HCT116 (cell line): ENCODE measurements at regions not wholly inside any gene's neighbourhood (a gene's known extent, or its start where the extent isn't known, plus 50 kb on each side); places are given as distances from the start of the nearest gene placed in this dataset.

Experiments
- ATAC-seq: fragments of 200-7000 bp; cut with Tn5 transposase; 2 replicates; pipeline ENCODE4 v1.9.1; 2020; ENCODE audit warnings: mild to moderate bottlenecking, moderate library complexity
- BruUV-seq: library from RNA; stranded (reverse); fragments of 400-500 nt; replicated peaks from 2 replicates; lab custom pipeline; 2021; lab: Mats Ljungman, UMichigan
- CTCF ChIA-PET: fragments of 300-600 bp; sonication (Branson Sonifier 250); formaldehyde crosslinking; loops from one replicate; lab custom pipeline; 2021; ENCODE audit warnings: antibody characterized with exemption; lab: Charles Lee
- POLR2A ChIA-PET: fragments of 300-600, 350-600 bp; sonication (Branson Sonifier 250); formaldehyde crosslinking; loops from one replicate; lab custom pipeline; 2021; ENCODE audit warnings: antibody characterized with exemption; lab: Charles Lee
- RAD21 ChIA-PET, 2 experiments: fragments of 300-600 bp; sonication (Branson Sonifier 250); formaldehyde crosslinking; loops; one replicate each; lab custom pipeline; 2023; ENCODE audit warnings: low total read pairs in 2 of 2; ENCODE audit not compliant: uncharacterized antibody in 2 of 2, unreplicated experiment in 2 of 2, low non-redundant PET in 1 of 2; lab: Charles Lee
- DNase-seq: peaks from one replicate; pipeline ENCODE4 v3.0.0-alpha.2; 2010; ENCODE audit warnings: low read depth, low spot score
- H2AFZ ChIP-seq: fragments of 200-600 bp; shearing (Covaris generic), sonication (generic); 2 replicates; pipeline ENCODE4 v1.6.1; 2017; ENCODE audit warnings: low read depth, mixed run types, mixed read lengths, antibody characterized with exemption, low read length; ENCODE audit not compliant: poor library complexity, severe bottlenecking
- H3K27ac ChIP-seq: 2 replicates; pipeline ENCODE4 v1.5.1; 2012; ENCODE audit warnings: low read depth, low read length
- H3K27me3 ChIP-seq: fragments of 200-600 bp; sonication (generic); 2 replicates; pipeline ENCODE4 v1.6.1; 2016; ENCODE audit warnings: mixed run types, low read length, mixed read lengths; ENCODE audit not compliant: insufficient read depth
- H3K36me3 ChIP-seq, 2 experiments: fragments of 200-500 bp in 1 of 2; fragments of 200-600 bp in 1 of 2; sonication (Bioruptor generic) in 1 of 2; sonication (generic) in 1 of 2; 2 replicates each; pipeline versions ENCODE4 v1.5.1 to v1.6.1; 2014 to 2016; ENCODE audit warnings: low read length in 2 of 2, inconsistent platforms in 1 of 2, mixed read lengths in 1 of 2, mixed run types in 1 of 2; ENCODE audit not compliant: insufficient read depth in 2 of 2, control insufficient read depth in 1 of 2
- H3K4me1 ChIP-seq, 2 experiments: fragments of 200-600 bp in 1 of 2; sonication (generic) in 1 of 2; 2 replicates each; pipeline versions ENCODE4 v1.5.1 to v1.6.1; 2012 to 2017; ENCODE audit warnings: low read length in 2 of 2, inconsistent platforms in 1 of 2, mild to moderate bottlenecking in 1 of 2, mixed read lengths in 1 of 2, mixed run types in 1 of 2, moderate library complexity in 1 of 2; ENCODE audit not compliant: insufficient read depth in 2 of 2, control insufficient read depth in 1 of 2
- H3K4me2 ChIP-seq: fragments of 200-600 bp; sonication (generic); 2 replicates; pipeline ENCODE4 v1.6.1; 2017; ENCODE audit warnings: mixed run types, low read length, mixed read lengths
- H3K4me3 ChIP-seq, 2 experiments: fragments of 200-600 bp in 1 of 2; sonication (generic) in 1 of 2; replicated peaks in 1 of 2; 2 replicates each; pipeline ENCODE4 v1.5.1; 2011 to 2016; ENCODE audit warnings: low read length in 2 of 2, control low read depth in 1 of 2, low read depth in 1 of 2, mild to moderate bottlenecking in 1 of 2, mixed read lengths in 1 of 2, mixed run types in 1 of 2
- H3K79me2 ChIP-seq: fragments of 200-600 bp; sonication (generic); 2 replicates; pipeline ENCODE4 v1.6.1; 2017; ENCODE audit warnings: mild to moderate bottlenecking, mixed run types, low read length, moderate library complexity, mixed read lengths; ENCODE audit not compliant: insufficient read depth
- H3K9ac ChIP-seq: fragments of 200-600 bp; sonication (generic); 2 replicates; pipeline ENCODE4 v1.6.1; 2016; ENCODE audit warnings: low read length, mixed read lengths
- H3K9me2 ChIP-seq: fragments of 200-600 bp; sonication (generic), shearing (Covaris generic); 2 replicates; pipeline ENCODE4 v1.6.1; 2017; ENCODE audit warnings: mixed run types, mild to moderate bottlenecking, moderate library complexity; ENCODE audit not compliant: insufficient read depth
- H3K9me3 ChIP-seq, 2 experiments: fragments of 200-500 bp in 1 of 2; fragments of 200-600 bp in 1 of 2; sonication (Bioruptor generic) in 1 of 2; sonication (generic) in 1 of 2; 2 replicates each; pipeline ENCODE4 v1.6.1; 2014 to 2017; ENCODE audit warnings: low read length in 2 of 2, mixed read lengths in 2 of 2, inconsistent platforms in 1 of 2, low read depth in 1 of 2, mild to moderate bottlenecking in 1 of 2, mixed run types in 1 of 2, moderate library complexity in 1 of 2; ENCODE audit not compliant: control insufficient read depth in 1 of 2, insufficient read depth in 1 of 2
- H4K20me1 ChIP-seq: fragments of 200-600 bp; sonication (generic), shearing (Covaris generic); 2 replicates; pipeline ENCODE4 v1.6.1; 2017; ENCODE audit warnings: mixed run types, mild to moderate bottlenecking, moderate library complexity; ENCODE audit not compliant: insufficient read depth
- EZH2 ChIP-seq: fragments of 200-600 bp; sonication (generic); IDR thresholded peaks from 2 replicates; pipeline ENCODE4 v1.6.1; 2017; ENCODE audit warnings: antibody characterized with exemption, mixed run types
- EZH2phosphoT487 ChIP-seq: fragments of 200-600 bp; IDR thresholded peaks from 2 replicates; pipeline ENCODE4 v1.6.1; 2018; ENCODE audit warnings: antibody characterized with exemption, borderline replicate concordance
- POLR2A ChIP-seq: IDR thresholded peaks from 2 replicates; pipeline ENCODE4 v1.7.0; 2011; ENCODE audit warnings: borderline replicate concordance; ENCODE audit not compliant: insufficient read depth, insufficient read length; ENCODE audit errors: extremely low read depth
- RAD21 ChIP-seq: IDR thresholded peaks from 2 replicates; pipeline ENCODE4 v1.6.1; 2012; ENCODE audit warnings: low read depth, mild to moderate bottlenecking
- TCF7L2 ChIP-seq: IDR thresholded peaks from 2 replicates; pipeline ENCODE4 v1.7.0; 2011; ENCODE audit warnings: borderline replicate concordance, inconsistent platforms; ENCODE audit not compliant: insufficient read depth, insufficient read length; ENCODE audit errors: extremely low read depth
- YY1 ChIP-seq: IDR thresholded peaks from 2 replicates; pipeline ENCODE4 v1.6.1; 2011; ENCODE audit warnings: low read length, low read depth, moderate library complexity, mild to moderate bottlenecking; ENCODE audit not compliant: insufficient replicate concordance; ENCODE audit errors: extremely low read depth
- ZFX ChIP-seq: fragments of 450-650 bp; IDR thresholded peaks from 2 replicates; pipeline ENCODE4 v1.6.1; 2017
- ZNF274 ChIP-seq: fragments of 200-500 bp; sonication (Bioruptor generic); IDR thresholded peaks from 2 replicates; pipeline ENCODE4 v1.6.1; 2014; ENCODE audit warnings: mild to moderate bottlenecking, low read depth, low read length, inconsistent platforms
- intact Hi-C: fragments of 100-400 bp; cut with micrococcal nuclease; formaldehyde crosslinking; loops from 2 replicates; pipeline ENCODE4 v1.10.0; 2022
- TF ChIP-seq, protein P1 (sequence below), 3 experiments: fragments of 200-600 bp in 1 of 3; sonication (generic) in 1 of 3; IDR thresholded peaks in 2 of 3; conservative IDR thresholded peaks in 1 of 3; 2 replicates each; pipeline ENCODE4 v1.5.1; 2012 to 2017; ENCODE audit warnings: low read depth in 2 of 3, low read length in 2 of 3, antibody characterized with exemption in 1 of 3, borderline replicate concordance in 1 of 3, control low read depth in 1 of 3, mild to moderate bottlenecking in 1 of 3, mixed read lengths in 1 of 3, mixed run types in 1 of 3, moderate library complexity in 1 of 3; ENCODE audit not compliant: insufficient read depth in 1 of 3

GRCh38 chr4:1512738-1513660 lies 106.8 kb upstream of the NKX1-1 start:
- RAD21 ChIA-PET = interaction anchor here in 1 of 2 experiments (1.0 kb wide), 1 partner anchor 157 kb away, joined by 6 read pairs; no protein-coding TSS in a partner anchor
- ATAC-seq (peak; percentile 87), DNase-seq (peak; percentile 15)
- peak overlapping the region; percentile 30 to 45 for H3K4me3 ChIP-seq
- H3K79me2 ChIP-seq = no peaks in the 10 kb centered on the region
- peak overlapping the region; percentile 61 for H2AFZ ChIP-seq
- intact Hi-C loops = loop anchor here (10.0 kb wide), 1 partner anchor 158 kb away; no protein-coding TSS in a partner anchor
- TF ChIP-seq ZFX (peak; percentile 91; the same call in 1 of the 2 replicates), ZNF274 (no peak), YY1 (peak; percentile 49), TCF7L2 (no peak), EZH2phosphoT487 (no peak), EZH2 (no peak), POLR2A (no peak), RAD21 (no peak; the same call in 1 of the 2 replicates)
- TF ChIP-seq, protein P1, sequence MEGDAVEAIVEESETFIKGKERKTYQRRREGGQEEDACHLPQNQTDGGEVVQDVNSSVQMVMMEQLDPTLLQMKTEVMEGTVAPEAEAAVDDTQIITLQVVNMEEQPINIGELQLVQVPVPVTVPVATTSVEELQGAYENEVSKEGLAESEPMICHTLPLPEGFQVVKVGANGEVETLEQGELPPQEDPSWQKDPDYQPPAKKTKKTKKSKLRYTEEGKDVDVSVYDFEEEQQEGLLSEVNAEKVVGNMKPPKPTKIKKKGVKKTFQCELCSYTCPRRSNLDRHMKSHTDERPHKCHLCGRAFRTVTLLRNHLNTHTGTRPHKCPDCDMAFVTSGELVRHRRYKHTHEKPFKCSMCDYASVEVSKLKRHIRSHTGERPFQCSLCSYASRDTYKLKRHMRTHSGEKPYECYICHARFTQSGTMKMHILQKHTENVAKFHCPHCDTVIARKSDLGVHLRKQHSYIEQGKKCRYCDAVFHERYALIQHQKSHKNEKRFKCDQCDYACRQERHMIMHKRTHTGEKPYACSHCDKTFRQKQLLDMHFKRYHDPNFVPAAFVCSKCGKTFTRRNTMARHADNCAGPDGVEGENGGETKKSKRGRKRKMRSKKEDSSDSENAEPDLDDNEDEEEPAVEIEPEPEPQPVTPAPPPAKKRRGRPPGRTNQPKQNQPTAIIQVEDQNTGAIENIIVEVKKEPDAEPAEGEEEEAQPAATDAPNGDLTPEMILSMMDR (IDR thresholded peaks at IDR 0.05 in 2 of 3, conservative IDR thresholded peaks at IDR 0.05 in 1 of 3; ENCODE audit: borderline replicate concordance in 1 of 3, insufficient read depth in 1 of 3, low read depth in 2 of 3, low read length in 2 of 3) = peak; percentile 18 to 57 (median 53); a peak in 4 of 6 replicates
- peaks cover 0 to 13% of the 10 kb centered on the region in 2 experiments; a peak in 2 of 4 replicates for H3K4me1 ChIP-seq
- H3K36me3 ChIP-seq = no peaks in the 10 kb centered on the region
- H3K4me2 ChIP-seq = peak overlapping the region; percentile 76
- no peaks in the 10 kb centered on the region for H3K9me3 ChIP-seq
- POLR2A ChIA-PET = no interaction called here
- H3K27ac ChIP-seq = peak overlapping the region; percentile 19; the same call in 1 of the 2 replicates
- CTCF ChIA-PET = interaction anchor here (0.6 to 1.5 kb wide), 3 partner anchors 14 to 157 kb away, joined by 3 to 7 read pairs (median 5); no protein-coding TSS in a partner anchor
- H3K9me2 ChIP-seq = no peaks in the 10 kb centered on the region
- H4K20me1 ChIP-seq = no peaks in the 10 kb centered on the region
- no peaks in the 10 kb centered on the region for H3K27me3 ChIP-seq
- BruUV-seq = no TSS peak
- H3K9ac ChIP-seq = peak overlapping the region; percentile 30; the same call in 1 of the 2 replicates
